GM21576 (cell line): ENCODE measurements at regions not wholly inside any gene's neighbourhood (a gene's known extent, or its start where the extent isn't known, plus 50 kb on each side); places are given as distances from the start of the nearest gene placed in this dataset.
"Not testable (repeated sequence)": the region's sequence is repeated elsewhere in the genome, so short reads cannot be mapped to it uniquely, and the experiment has no call there.

Experiments used
- ATAC-seq: cut with Tn5 transposase; IDR thresholded peaks from one replicate; pipeline ENCODE4 v1.9.1; 2021; ENCODE audit warnings: mild to moderate bottlenecking, moderate library complexity; ENCODE audit not compliant: unreplicated experiment

GRCh38 chr14:38600572-38600971 lies 344.7 kb upstream of the CLEC14A start:
- ATAC-seq, result not testable (repeated sequence)

GRCh38 chr14:38593476-38593875 lies 337.6 kb upstream of the CLEC14A start:
- ATAC-seq, result no peak

GRCh38 chr14:38592764-38593442 lies 337.0 kb upstream of the CLEC14A start:
- no peak for ATAC-seq

GRCh38 chr14:38589747-38590350 lies 334.0 kb upstream of the CLEC14A start:
- no peak for ATAC-seq

GRCh38 chr14:38583471-38583870 lies 327.6 kb upstream of the CLEC14A start:
- no peak for ATAC-seq

GRCh38 chr14:38578278-38578681 lies 322.4 kb upstream of the CLEC14A start:
- no peak for ATAC-seq

- no peak for ATAC-seq
These were observed 311.8 kb upstream of the CLEC14A start for GRCh38 chr14:38567703-38568102.

- ATAC-seq, result no peak
These were observed 305.8 kb upstream of the CLEC14A start for GRCh38 chr14:38561657-38562056.

GRCh38 chr14:38559711-38560110 lies 303.8 kb upstream of the CLEC14A start:
- no peak for ATAC-seq

- not testable (repeated sequence) for ATAC-seq
These were observed 301.5 kb upstream of the CLEC14A start for GRCh38 chr14:38557391-38557790.

GRCh38 chr14:38556252-38556651 lies 300.4 kb upstream of the CLEC14A start:
- no peak for ATAC-seq

GRCh38 chr14:38554026-38554425 lies 298.1 kb upstream of the CLEC14A start:
- no peak for ATAC-seq

- no peak for ATAC-seq
These were observed 297.7 kb upstream of the CLEC14A start for GRCh38 chr14:38553586-38553985.

- no peak for ATAC-seq
These were observed 293.7 kb upstream of the CLEC14A start for GRCh38 chr14:38549564-38549963.

- no peak for ATAC-seq
These were observed 292.1 kb upstream of the CLEC14A start for GRCh38 chr14:38547961-38548490.

GRCh38 chr14:38546932-38547551 lies 291.1 kb upstream of the CLEC14A start:
- ATAC-seq, result no peak

- ATAC-seq, result no peak
These were observed 288.9 kb upstream of the CLEC14A start for GRCh38 chr14:38544776-38545175.

- ATAC-seq, result not testable (repeated sequence)
These were observed 288.0 kb upstream of the CLEC14A start for GRCh38 chr14:38543851-38544250.

- not testable (repeated sequence) for ATAC-seq
These were observed 282.2 kb upstream of the CLEC14A start for GRCh38 chr14:38538053-38538452.

GRCh38 chr14:38536376-38537038 lies 280.6 kb upstream of the CLEC14A start:
- no peak for ATAC-seq

GRCh38 chr14:38528582-38528981 lies 272.7 kb upstream of the CLEC14A start:
- ATAC-seq, result no peak
